ENCODE measurements at regions not wholly inside any gene's neighbourhood (a gene's known extent, or its start where the extent isn't known, plus 50 kb on each side); places are given as distances from the start of the nearest gene placed in this dataset.

- Histone ChIP-seq H4K8ac (ENCODE audit: low read depth in 2 of 2, low read length in 2 of 2) (no peak overlapping the region), H3K4me3 (ENCODE audit: insufficient read depth, low read depth, low read length) (no peak overlapping the region), H4K20me1 (ENCODE audit: insufficient read depth, low read length) (no peaks in the 10 kb centered on the region), H3K9me3 (ENCODE audit: control insufficient read depth, insufficient read depth, low read length) (peaks cover 2% of the 10 kb centered on the region), H3K4me2 (ENCODE audit: low read depth, low read length) (no peak overlapping the region), H4K5ac (ENCODE audit: low read depth, low read length) (no peak overlapping the region), H2AFZ (replicated peaks; ENCODE audit: low read length, poor library complexity) (no peak overlapping the region), H3K9me1 (ENCODE audit: insufficient read depth, low read length) (no peaks in the 10 kb centered on the region), H3K4ac (ENCODE audit: low read depth, low read length) (no peak overlapping the region), H2BK15ac (ENCODE audit: low read depth, low read length) (no peak overlapping the region), H3K23ac (ENCODE audit: low read depth, low read length) (no peak overlapping the region), H2AK9ac (replicated peaks; ENCODE audit: low read depth, low read length, poor library complexity) (no peak overlapping the region), H3K18ac (ENCODE audit: low read depth, low read length) (no peak overlapping the region), H3K4me1 (ENCODE audit: control insufficient read depth, insufficient read depth, low read length) (no peaks in the 10 kb centered on the region), H2BK20ac (ENCODE audit: low read depth, low read length) (no peak overlapping the region), H3K27me3 (ENCODE audit: control insufficient read depth, insufficient read depth, low read length) (no peaks in the 10 kb centered on the region), H2AK5ac (ENCODE audit: low read depth, low read length) (no peak overlapping the region), H3K9ac (ENCODE audit: low read depth, low read length) (no peak overlapping the region), H3K79me1 (ENCODE audit: low read depth in 1 of 2, low read length in 2 of 2) (no peaks in the 10 kb centered on the region), H3K56ac (ENCODE audit: extremely low read depth, insufficient read depth, low read length) (no peak overlapping the region), H3K14ac (replicated peaks; ENCODE audit: low read depth, low read length) (no peak overlapping the region), H3K36me3 (ENCODE audit: control insufficient read depth, insufficient read depth, low read length) (no peaks in the 10 kb centered on the region), H3K27ac (ENCODE audit: insufficient read depth, low read length) (no peak overlapping the region), H2BK5ac (ENCODE audit: low read depth, low read length, poor library complexity, severe bottlenecking) (no peak overlapping the region), H4K91ac (ENCODE audit: insufficient read depth, low read depth, low read length) (no peak overlapping the region), H2BK120ac (ENCODE audit: low read depth, low read length) (no peak overlapping the region)
- WGBS, 2 experiments (ENCODE audit: extremely low coverage in 2 of 2, insufficient read length in 1 of 2) = no CpG with 5 or more reads among the region's 4 CpGs
- TF ChIP-seq MAZ (IDR thresholded peaks at IDR 0.05; ENCODE audit: borderline replicate concordance, low read depth, low read length) (no peak), SMC3 (IDR thresholded peaks at IDR 0.05; ENCODE audit: low read depth, low read length) (no peak), RAD21 (IDR thresholded peaks at IDR 0.05; ENCODE audit: low read length) (no peak)
- BruUV-seq (replicated peaks) = no TSS peak
- ATAC-seq (ENCODE audit: low read depth) = no peak
- in situ Hi-C loops (cut with MboI; ENCODE audit: low sequenced_read_pairs) = no loop called here
- POLR2A ChIA-PET (ENCODE audit: unreplicated experiment) = no interaction called here
- CTCF ChIA-PET = no interaction called here
- dilution Hi-C loops (cut with HindIII; ENCODE audit: low sequenced_read_pairs, unreplicated experiment) = no loop called here
- no peak for DNase-seq
- intact Hi-C loops (cut with micrococcal nuclease) = no loop called here
Measured at GRCh38 chr15:46933332-46933731, 784.0 kb upstream of the SEMA6D start.

All from IMR-90 (cell line).